PC-3 (cell line): ENCODE measurements at regions not wholly inside any gene's neighbourhood (a gene's known extent, or its start where the extent isn't known, plus 50 kb on each side); places are given as distances from the start of the nearest gene placed in this dataset.

Experiments
- CTCF ChIP-seq: fragments of 300-600 bp; sonication (generic); conservative IDR thresholded peaks from 2 replicates; pipeline ENCODE4 v1.5.1; 2017; ENCODE audit warnings: antibody characterized with exemption, low read depth, mild to moderate bottlenecking, low read length
- EZH2 ChIP-seq: fragments of 300-600 bp; sonication (generic); IDR thresholded peaks from one replicate; pipeline ENCODE4 v1.6.1; 2017; ENCODE audit warnings: antibody characterized with exemption, mild to moderate bottlenecking, low read length; ENCODE audit not compliant: unreplicated experiment

- TF ChIP-seq CTCF (no peak), EZH2 (no peak)
Observed at GRCh38 chr5:128800377-128800776, 164.9 kb upstream of the SLC27A6 start.
